ENCODE measurements at regions not wholly inside any gene's neighbourhood (a gene's known extent, or its start where the extent isn't known, plus 50 kb on each side); places are given as distances from the start of the nearest gene placed in this dataset.

DNA sequence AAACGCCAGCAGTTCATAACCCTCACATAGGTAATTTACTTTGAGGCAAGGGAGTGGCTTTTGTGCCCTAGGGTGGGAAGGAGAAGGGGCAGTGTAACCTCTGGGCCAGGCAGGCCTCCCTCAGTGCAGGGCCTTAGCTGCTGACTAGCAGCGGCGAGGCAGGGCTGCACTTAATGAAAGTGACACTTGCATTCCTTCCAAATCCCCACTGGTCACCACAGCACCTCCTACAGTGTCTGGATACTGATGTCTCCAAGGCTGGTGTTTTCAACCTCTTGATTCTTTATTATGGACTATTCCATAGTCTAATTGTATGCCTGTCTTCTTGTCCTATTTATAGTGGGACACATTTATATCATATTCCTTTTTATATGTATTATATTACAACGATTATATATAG is 152.7 kb downstream of the LY86 start:
- no peak for ATAC-seq

DNA sequence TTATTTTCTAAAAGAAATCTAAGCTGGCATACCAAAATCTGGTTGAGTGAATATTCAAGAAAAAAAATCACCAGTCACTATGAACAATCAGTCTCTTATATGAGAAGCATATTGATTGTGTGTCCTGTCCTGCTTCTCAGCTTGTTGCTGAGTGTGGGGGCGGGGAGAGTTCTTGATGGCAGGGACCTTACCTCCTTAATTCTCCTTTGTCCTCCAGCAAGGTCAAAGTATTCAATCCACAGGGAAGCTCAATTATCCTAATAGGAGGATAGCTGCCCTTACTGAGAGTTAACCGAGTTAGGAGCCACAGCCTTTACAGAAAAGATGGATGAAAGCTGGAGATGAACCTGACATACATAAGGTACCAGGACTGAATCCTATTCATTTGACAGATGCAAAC is 154.0 kb downstream of the LY86 start:
- no peak for TF ChIP-seq ZFP3 (CRISPR knock-in tag; IDR thresholded peaks at IDR 0.05)
- TF ChIP-seq, protein P1, sequence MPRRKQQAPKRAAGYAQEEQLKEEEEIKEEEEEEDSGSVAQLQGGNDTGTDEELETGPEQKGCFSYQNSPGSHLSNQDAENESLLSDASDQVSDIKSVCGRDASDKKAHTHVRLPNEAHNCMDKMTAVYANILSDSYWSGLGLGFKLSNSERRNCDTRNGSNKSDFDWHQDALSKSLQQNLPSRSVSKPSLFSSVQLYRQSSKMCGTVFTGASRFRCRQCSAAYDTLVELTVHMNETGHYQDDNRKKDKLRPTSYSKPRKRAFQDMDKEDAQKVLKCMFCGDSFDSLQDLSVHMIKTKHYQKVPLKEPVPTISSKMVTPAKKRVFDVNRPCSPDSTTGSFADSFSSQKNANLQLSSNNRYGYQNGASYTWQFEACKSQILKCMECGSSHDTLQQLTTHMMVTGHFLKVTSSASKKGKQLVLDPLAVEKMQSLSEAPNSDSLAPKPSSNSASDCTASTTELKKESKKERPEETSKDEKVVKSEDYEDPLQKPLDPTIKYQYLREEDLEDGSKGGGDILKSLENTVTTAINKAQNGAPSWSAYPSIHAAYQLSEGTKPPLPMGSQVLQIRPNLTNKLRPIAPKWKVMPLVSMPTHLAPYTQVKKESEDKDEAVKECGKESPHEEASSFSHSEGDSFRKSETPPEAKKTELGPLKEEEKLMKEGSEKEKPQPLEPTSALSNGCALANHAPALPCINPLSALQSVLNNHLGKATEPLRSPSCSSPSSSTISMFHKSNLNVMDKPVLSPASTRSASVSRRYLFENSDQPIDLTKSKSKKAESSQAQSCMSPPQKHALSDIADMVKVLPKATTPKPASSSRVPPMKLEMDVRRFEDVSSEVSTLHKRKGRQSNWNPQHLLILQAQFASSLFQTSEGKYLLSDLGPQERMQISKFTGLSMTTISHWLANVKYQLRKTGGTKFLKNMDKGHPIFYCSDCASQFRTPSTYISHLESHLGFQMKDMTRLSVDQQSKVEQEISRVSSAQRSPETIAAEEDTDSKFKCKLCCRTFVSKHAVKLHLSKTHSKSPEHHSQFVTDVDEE (CRISPR knock-in tag; IDR thresholded peaks at IDR 0.05) = no peak
- TF ChIP-seq ZFP30 (CRISPR knock-in tag; IDR thresholded peaks at IDR 0.05) = no peak
- TF ChIP-seq, protein P2, sequence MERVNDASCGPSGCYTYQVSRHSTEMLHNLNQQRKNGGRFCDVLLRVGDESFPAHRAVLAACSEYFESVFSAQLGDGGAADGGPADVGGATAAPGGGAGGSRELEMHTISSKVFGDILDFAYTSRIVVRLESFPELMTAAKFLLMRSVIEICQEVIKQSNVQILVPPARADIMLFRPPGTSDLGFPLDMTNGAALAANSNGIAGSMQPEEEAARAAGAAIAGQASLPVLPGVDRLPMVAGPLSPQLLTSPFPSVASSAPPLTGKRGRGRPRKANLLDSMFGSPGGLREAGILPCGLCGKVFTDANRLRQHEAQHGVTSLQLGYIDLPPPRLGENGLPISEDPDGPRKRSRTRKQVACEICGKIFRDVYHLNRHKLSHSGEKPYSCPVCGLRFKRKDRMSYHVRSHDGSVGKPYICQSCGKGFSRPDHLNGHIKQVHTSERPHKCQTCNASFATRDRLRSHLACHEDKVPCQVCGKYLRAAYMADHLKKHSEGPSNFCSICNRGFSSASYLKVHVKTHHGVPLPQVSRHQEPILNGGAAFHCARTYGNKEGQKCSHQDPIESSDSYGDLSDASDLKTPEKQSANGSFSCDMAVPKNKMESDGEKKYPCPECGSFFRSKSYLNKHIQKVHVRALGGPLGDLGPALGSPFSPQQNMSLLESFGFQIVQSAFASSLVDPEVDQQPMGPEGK (CRISPR knock-in tag; IDR thresholded peaks at IDR 0.05; ENCODE audit: borderline replicate concordance) = no peak
- TF ChIP-seq, protein P3, sequence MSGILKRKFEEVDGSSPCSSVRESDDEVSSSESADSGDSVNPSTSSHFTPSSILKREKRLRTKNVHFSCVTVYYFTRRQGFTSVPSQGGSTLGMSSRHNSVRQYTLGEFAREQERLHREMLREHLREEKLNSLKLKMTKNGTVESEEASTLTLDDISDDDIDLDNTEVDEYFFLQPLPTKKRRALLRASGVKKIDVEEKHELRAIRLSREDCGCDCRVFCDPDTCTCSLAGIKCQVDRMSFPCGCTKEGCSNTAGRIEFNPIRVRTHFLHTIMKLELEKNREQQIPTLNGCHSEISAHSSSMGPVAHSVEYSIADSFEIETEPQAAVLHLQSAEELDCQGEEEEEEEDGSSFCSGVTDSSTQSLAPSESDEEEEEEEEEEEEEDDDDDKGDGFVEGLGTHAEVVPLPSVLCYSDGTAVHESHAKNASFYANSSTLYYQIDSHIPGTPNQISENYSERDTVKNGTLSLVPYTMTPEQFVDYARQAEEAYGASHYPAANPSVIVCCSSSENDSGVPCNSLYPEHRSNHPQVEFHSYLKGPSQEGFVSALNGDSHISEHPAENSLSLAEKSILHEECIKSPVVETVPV (CRISPR knock-in tag; IDR thresholded peaks at IDR 0.05) = no peak
- no peak for TF ChIP-seq TCF4 (CRISPR knock-in tag; IDR thresholded peaks at IDR 0.05; ENCODE audit: borderline replicate concordance)
- TF ChIP-seq PPARA (CRISPR knock-in tag; IDR thresholded peaks at IDR 0.05; ENCODE audit: borderline replicate concordance) = no peak
- TF ChIP-seq RARB (CRISPR knock-in tag; IDR thresholded peaks at IDR 0.05) = no peak
- no peak for TF ChIP-seq OSR1 (CRISPR knock-in tag; IDR thresholded peaks at IDR 0.05)
- no peak for TF ChIP-seq ISL1 (CRISPR knock-in tag; IDR thresholded peaks at IDR 0.05)
- no peak for TF ChIP-seq TOX (CRISPR knock-in tag; IDR thresholded peaks at IDR 0.05; ENCODE audit: borderline replicate concordance)
- TF ChIP-seq SNAI2 (CRISPR knock-in tag; IDR thresholded peaks at IDR 0.05) = no peak
- TF ChIP-seq GLIS3 (CRISPR knock-in tag; IDR thresholded peaks at IDR 0.05) = no peak
- TF ChIP-seq, protein P4, sequence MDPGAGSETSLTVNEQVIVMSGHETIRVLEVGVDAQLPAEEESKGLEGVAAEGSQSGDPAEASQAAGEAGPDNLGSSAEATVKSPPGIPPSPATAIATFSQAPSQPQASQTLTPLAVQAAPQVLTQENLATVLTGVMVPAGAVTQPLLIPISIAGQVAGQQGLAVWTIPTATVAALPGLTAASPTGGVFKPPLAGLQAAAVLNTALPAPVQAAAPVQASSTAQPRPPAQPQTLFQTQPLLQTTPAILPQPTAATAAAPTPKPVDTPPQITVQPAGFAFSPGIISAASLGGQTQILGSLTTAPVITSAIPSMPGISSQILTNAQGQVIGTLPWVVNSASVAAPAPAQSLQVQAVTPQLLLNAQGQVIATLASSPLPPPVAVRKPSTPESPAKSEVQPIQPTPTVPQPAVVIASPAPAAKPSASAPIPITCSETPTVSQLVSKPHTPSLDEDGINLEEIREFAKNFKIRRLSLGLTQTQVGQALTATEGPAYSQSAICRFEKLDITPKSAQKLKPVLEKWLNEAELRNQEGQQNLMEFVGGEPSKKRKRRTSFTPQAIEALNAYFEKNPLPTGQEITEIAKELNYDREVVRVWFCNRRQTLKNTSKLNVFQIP (CRISPR knock-in tag; IDR thresholded peaks at IDR 0.05; ENCODE audit: borderline replicate concordance, low read depth) = no peak
- TF ChIP-seq BACH2 (CRISPR knock-in tag; IDR thresholded peaks at IDR 0.05; ENCODE audit: borderline replicate concordance) = no peak
- no peak for TF ChIP-seq ZNF565 (CRISPR knock-in tag; conservative IDR thresholded peaks at IDR 0.05; ENCODE audit: low read depth)
- TF ChIP-seq ARNTL (CRISPR knock-in tag; IDR thresholded peaks at IDR 0.05; ENCODE audit: borderline replicate concordance, low read depth) = no peak
- no peak for ATAC-seq

More for the DNA sequence above, 152.7 kb downstream of the LY86 start:
- TF ChIP-seq ZNF8 (CRISPR knock-in tag; IDR thresholded peaks at IDR 0.05) (no peak), TOX (CRISPR knock-in tag; IDR thresholded peaks at IDR 0.05; ENCODE audit: borderline replicate concordance) (no peak), ESRRG (CRISPR knock-in tag; IDR thresholded peaks at IDR 0.05) (no peak), OSR1 (CRISPR knock-in tag; IDR thresholded peaks at IDR 0.05) (no peak), ZC3H10 (CRISPR knock-in tag; IDR thresholded peaks at IDR 0.05) (no peak), ZNF565 (CRISPR knock-in tag; conservative IDR thresholded peaks at IDR 0.05; ENCODE audit: low read depth) (no peak)
- TF ChIP-seq, protein P1 (CRISPR knock-in tag; IDR thresholded peaks at IDR 0.05) = no peak
- TF ChIP-seq, protein P2 (CRISPR knock-in tag; IDR thresholded peaks at IDR 0.05; ENCODE audit: borderline replicate concordance) = no peak

Measured in SK-N-SH treated with all-trans-retinoic acid at 6 μM for 48 hours (cell line).